AG04450 (cell line): ENCODE measurements at regions not wholly inside any gene's neighbourhood (a gene's known extent, or its start where the extent isn't known, plus 50 kb on each side); places are given as distances from the start of the nearest gene placed in this dataset.

Source experiments
- CTCF ChIA-PET: fragments of 300-600, 350-600 bp; formaldehyde crosslinking; extraction: SDS; loops from one replicate; lab custom pipeline; 2022; ENCODE audit warnings: antibody characterized with exemption, inconsistent platforms; lab: Charles Lee
- POLR2A ChIA-PET: fragments of 350-600 bp; formaldehyde crosslinking; extraction: SDS; loops from one replicate; lab custom pipeline; 2021; ENCODE audit warnings: antibody characterized with exemption, inconsistent platforms; lab: Yijun Ruan, JAX
- DNase-seq: peaks from one replicate; pipeline ENCODE4 v3.0.0-alpha.2; 2011; ENCODE audit warnings: low read depth, low spot score
- H3K27ac ChIP-seq: one replicate; pipeline ENCODE4 v1.5.1; 2012; ENCODE audit warnings: low read depth, low read length, control low read depth
- H3K27me3 ChIP-seq: one replicate; pipeline ENCODE4 v1.6.0; 2012; ENCODE audit warnings: low read length; ENCODE audit not compliant: control insufficient read depth, insufficient read depth
- H3K4me3 ChIP-seq: 2 replicates; pipeline ENCODE4 v1.5.1; 2011; ENCODE audit warnings: mild to moderate bottlenecking, low read depth, low read length, control low read depth
- H3K9me3 ChIP-seq: 2 replicates; pipeline ENCODE4 v1.5.1; 2012; ENCODE audit warnings: low read length; ENCODE audit not compliant: control insufficient read depth, insufficient read depth
- CTCF ChIP-seq: IDR thresholded peaks from 2 replicates; pipeline ENCODE4 v1.5.1; 2011; ENCODE audit warnings: low read depth, low read length, control low read depth, inconsistent platforms

GRCh38 chr20:53813636-53814035 lies 220.0 kb upstream of the ZNF217 start:
- no peak overlapping the region for H3K27ac ChIP-seq
- H3K9me3 ChIP-seq, result no peaks in the 10 kb centered on the region
- no peak for TF ChIP-seq CTCF
- CTCF ChIA-PET, result no interaction called here
- POLR2A ChIA-PET, result no interaction called here
- no peaks in the 10 kb centered on the region for H3K27me3 ChIP-seq
- no peak for DNase-seq
- H3K4me3 ChIP-seq, result no peak overlapping the region

- H3K27ac ChIP-seq, result no peak overlapping the region
- TF ChIP-seq CTCF, result no peak
- ChIA-PET CTCF (no interaction called here), POLR2A (no interaction called here)
- H3K27me3 ChIP-seq, result no peaks in the 10 kb centered on the region
- H3K4me3 ChIP-seq, result no peak overlapping the region
- no peaks in the 10 kb centered on the region for H3K9me3 ChIP-seq
- DNase-seq, result no peak
These were observed 217.9 kb upstream of the ZNF217 start for GRCh38 chr20:53811577-53811976.

- DNase-seq, result no peak
- Histone ChIP-seq H3K27me3 (no peaks in the 10 kb centered on the region), H3K9me3 (no peaks in the 10 kb centered on the region), H3K4me3 (no peak overlapping the region), H3K27ac (no peak overlapping the region)
- ChIA-PET CTCF (interaction anchor here (0.6 kb wide), 1 partner anchor 84 kb away, joined by 3 read pairs; no protein-coding TSS in a partner anchor), POLR2A (no interaction called here)
- TF ChIP-seq CTCF, result no peak
These were observed 217.2 kb upstream of the ZNF217 start for GRCh38 chr20:53810661-53811355.

GRCh38 chr20:53809728-53810365 lies 216.2 kb upstream of the ZNF217 start:
- ChIA-PET CTCF (interaction anchor here (0.6 kb wide), 1 partner anchor 85 kb away, joined by 3 read pairs; no protein-coding TSS in a partner anchor), POLR2A (no interaction called here)
- no peaks in the 10 kb centered on the region for H3K27me3 ChIP-seq
- no peaks in the 10 kb centered on the region for H3K9me3 ChIP-seq
- TF ChIP-seq CTCF, result no peak
- H3K4me3 ChIP-seq, result no peak overlapping the region
- DNase-seq, result no peak
- H3K27ac ChIP-seq, result no peak overlapping the region

GRCh38 chr20:53809217-53809616 lies 215.6 kb upstream of the ZNF217 start:
- CTCF ChIA-PET, result no interaction called here
- no peak for TF ChIP-seq CTCF
- DNase-seq, result no peak
- no peak overlapping the region for H3K4me3 ChIP-seq
- H3K27ac ChIP-seq, result no peak overlapping the region
- POLR2A ChIA-PET, result interaction anchor here (0.6 kb wide), 1 partner anchor 196 kb away, joined by 6 read pairs; no protein-coding TSS in a partner anchor
- no peaks in the 10 kb centered on the region for H3K9me3 ChIP-seq
- no peaks in the 10 kb centered on the region for H3K27me3 ChIP-seq
